VCaP (cell line): ENCODE measurements at regions not wholly inside any gene's neighbourhood (a gene's known extent, or its start where the extent isn't known, plus 50 kb on each side); places are given as distances from the start of the nearest gene placed in this dataset.

ENCODE experiments used
- H3K27ac ChIP-seq: fragments of 450-650 bp; 2 replicates; pipeline ENCODE4 v1.5.1; 2017
- TF ChIP-seq, protein P1 (sequence below): fragments of 450-650 bp; conservative IDR thresholded peaks from 2 replicates; pipeline ENCODE4 v1.5.1; 2017; ENCODE audit warnings: mild to moderate bottlenecking, moderate library complexity

DNA sequence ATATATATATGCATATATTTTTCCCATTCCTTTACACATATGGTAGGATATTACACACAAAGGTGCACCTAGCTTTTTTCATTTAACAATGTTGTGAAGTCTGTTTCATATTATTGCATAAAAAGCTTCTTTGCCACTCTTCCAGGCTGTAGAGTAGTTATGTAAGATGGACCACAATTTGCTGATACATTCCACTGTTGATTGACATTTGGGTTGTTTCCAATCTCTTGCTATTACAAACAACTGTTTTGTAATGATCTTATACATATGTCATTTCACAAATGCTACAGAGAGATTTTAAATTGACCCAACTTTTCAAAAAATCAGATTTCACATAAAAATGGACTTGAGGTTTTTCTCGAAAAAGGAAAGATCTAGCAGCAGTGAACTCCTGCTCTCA, 301.4 kb downstream of the CDCA7 start:
- TF ChIP-seq, protein P1, sequence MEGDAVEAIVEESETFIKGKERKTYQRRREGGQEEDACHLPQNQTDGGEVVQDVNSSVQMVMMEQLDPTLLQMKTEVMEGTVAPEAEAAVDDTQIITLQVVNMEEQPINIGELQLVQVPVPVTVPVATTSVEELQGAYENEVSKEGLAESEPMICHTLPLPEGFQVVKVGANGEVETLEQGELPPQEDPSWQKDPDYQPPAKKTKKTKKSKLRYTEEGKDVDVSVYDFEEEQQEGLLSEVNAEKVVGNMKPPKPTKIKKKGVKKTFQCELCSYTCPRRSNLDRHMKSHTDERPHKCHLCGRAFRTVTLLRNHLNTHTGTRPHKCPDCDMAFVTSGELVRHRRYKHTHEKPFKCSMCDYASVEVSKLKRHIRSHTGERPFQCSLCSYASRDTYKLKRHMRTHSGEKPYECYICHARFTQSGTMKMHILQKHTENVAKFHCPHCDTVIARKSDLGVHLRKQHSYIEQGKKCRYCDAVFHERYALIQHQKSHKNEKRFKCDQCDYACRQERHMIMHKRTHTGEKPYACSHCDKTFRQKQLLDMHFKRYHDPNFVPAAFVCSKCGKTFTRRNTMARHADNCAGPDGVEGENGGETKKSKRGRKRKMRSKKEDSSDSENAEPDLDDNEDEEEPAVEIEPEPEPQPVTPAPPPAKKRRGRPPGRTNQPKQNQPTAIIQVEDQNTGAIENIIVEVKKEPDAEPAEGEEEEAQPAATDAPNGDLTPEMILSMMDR: no peak
- H3K27ac ChIP-seq: no peak overlapping the region

DNA sequence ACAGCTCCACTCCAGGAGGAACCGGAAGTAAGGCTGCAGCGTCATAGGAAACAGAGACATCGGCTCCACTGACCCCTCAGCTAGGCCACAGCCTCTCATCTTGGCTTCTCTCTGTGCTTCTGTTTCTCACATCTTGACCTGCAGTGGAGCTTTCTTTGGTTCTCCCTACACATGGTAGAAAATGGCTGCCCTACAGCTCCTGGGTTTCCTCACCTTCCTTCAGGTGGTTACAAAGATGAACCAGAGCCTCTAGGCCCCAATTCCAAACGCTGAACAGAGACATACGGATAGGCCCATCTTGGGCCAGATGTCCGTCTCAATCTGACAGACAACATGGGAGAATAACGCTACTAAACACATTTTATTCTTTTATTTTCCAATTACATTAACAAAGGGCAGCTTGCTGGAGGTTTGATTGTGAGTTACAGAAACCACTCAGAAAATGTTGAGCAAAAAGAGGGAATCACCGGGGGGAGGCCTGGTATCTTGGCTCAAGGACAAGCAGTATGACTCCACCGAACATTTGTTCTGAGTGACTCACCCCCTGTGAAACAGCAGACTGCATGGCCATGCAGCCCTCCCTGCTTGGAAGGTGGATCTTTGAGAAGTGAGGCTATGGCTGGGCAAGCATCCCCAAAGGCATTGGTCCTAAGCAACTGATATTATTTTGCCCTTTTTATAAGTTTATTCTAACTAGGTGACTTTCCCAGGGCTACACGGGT, 303.5 kb downstream of the CDCA7 start:
- no peak overlapping the region for H3K27ac ChIP-seq
- TF ChIP-seq, protein P1: no peak

DNA sequence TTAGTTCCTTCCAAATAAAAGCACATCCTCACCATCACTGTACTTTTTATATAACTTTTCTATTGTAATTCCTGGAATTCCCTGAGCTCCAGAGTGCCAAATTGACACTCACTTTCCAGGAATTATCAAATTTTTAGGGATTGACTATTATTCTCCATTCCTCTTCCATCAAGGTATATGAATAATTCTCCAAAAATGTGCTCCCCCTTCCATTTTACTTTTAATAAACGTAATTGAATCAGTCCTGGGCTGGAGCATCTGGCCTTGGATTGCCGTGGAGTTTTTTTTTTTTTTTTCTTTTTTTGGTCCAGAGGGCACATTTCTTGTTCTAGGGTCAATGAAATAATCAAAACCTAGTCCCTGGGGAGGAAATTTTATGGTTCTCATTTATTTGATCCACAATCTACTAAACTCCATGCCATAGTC, 304.3 kb downstream of the CDCA7 start:
- no peak overlapping the region for H3K27ac ChIP-seq
- TF ChIP-seq, protein P1: no peak

DNA sequence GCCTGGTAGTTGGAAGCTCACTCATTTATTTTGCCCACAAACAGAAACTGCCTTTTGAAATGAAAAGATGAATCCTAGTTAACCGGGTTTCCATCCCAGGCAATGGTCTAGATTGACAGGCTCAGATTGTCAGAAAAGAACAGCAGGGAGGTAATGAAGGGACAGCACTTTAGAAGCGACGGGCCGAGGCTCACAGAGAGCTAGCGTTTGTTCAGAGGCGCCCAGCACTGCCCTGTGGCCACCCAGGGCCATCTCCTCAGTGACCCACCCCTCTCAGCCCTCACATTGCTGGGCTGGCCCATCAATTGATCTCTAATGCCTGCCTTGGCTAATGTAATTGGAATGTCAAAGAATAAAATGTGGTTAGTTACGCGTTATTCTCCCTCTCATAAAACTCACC, 304.8 kb downstream of the CDCA7 start:
- H3K27ac ChIP-seq: no peak overlapping the region
- TF ChIP-seq, protein P1: no peak

DNA sequence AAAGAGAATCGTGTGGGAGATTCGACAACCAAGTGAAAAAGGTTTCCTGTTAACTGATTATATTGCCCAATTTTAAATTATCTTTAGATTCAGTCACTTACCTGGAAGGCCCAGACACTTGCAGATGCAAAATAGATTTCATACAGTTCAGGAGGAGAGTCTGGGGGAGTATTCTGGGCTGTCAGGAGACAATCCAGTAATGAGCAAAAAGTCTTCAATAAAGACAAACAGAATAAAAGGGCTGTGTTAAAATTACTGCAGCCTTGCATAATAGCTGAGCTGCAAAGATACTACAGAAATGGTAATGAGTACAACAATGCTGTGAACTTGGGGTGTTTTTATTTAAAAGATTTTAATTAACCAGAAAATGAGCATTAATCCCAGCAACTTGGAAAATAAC, 303.6 kb downstream of the SP3 start:
- TF ChIP-seq, protein P1: no peak

DNA sequence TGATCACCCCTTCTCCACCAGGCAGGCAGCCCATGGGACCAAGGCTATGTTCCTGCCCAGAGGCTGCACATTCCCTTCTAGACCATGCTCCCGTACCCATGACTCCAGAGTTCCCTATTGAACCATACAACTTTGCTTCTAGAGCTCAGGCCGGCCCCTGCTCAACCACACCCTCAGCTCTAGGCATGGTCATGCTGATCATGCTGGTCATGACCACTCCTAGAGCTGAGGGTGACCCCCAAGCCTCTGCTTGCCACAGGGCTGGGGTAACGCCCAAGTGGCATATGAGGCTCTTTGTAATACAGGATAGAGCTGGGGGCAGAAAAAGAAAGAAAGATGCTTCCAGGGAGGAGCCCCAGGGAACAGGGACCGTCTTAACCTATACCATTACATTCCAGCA, 301.8 kb downstream of the SP3 start:
- TF ChIP-seq, protein P1: no peak
- H3K27ac ChIP-seq: no peak overlapping the region

More for the DNA sequence above, 303.6 kb downstream of the SP3 start:
- no peak overlapping the region for H3K27ac ChIP-seq

DNA sequence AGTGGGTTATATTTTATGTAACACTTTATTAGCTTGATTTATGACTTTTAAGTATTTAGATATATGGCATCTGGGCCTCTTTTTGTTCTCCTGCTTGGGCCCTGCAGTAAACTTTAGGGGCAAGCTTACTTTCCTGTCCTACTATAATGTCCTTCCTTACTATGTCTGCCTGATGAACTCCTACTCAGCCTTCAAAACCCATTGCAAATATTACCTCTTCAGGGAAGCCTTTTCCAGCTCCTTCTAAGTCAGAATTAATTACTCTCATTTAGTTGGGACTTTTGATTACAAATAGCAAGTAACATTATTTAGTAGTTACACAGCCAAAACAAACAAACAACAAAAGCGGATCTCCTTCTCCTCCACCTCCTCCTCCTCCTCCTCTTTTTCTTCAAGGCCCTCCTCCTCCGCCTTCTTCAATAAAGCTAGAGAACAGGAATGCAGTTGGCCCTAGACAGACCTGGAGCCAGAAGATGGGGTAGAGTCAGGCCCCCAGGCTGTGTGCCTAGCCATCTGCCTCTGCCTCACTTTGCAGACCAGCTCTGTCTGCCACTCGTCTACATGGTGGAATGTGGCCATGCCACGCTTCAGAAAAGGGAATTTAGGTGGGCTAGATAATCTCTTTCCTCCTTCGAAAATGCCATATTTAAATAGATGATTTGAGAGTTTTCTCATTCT, 301.2 kb downstream of the SP3 start:
- TF ChIP-seq, protein P1: no peak

More for the DNA sequence above, 301.2 kb downstream of the SP3 start:
- no peak overlapping the region for H3K27ac ChIP-seq
